ENCODE measurements at regions not wholly inside any gene's neighbourhood (a gene's known extent, or its start where the extent isn't known, plus 50 kb on each side); places are given as distances from the start of the nearest gene placed in this dataset.

DNA sequence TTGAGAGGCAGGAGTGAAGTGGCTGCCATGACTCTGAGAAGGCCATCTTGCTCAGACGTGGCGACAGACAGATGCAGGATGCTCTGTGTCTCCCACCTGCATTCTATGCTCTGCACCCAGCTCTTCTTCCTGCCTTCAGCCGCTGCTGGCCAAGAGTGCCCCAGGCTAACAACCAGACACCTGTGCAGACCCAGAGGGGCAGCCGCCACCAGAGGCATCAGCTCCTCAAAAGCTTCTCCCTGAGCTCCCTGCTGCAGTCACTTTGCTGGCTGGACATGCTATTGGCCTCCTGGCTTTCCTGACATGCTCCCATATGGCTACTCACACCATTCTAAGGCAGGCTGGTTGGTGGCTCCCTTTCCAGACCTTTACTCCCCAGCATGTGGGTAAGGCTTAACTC is 70.6 kb upstream of the GRB10 start:
- TF ChIP-seq, protein P1, sequence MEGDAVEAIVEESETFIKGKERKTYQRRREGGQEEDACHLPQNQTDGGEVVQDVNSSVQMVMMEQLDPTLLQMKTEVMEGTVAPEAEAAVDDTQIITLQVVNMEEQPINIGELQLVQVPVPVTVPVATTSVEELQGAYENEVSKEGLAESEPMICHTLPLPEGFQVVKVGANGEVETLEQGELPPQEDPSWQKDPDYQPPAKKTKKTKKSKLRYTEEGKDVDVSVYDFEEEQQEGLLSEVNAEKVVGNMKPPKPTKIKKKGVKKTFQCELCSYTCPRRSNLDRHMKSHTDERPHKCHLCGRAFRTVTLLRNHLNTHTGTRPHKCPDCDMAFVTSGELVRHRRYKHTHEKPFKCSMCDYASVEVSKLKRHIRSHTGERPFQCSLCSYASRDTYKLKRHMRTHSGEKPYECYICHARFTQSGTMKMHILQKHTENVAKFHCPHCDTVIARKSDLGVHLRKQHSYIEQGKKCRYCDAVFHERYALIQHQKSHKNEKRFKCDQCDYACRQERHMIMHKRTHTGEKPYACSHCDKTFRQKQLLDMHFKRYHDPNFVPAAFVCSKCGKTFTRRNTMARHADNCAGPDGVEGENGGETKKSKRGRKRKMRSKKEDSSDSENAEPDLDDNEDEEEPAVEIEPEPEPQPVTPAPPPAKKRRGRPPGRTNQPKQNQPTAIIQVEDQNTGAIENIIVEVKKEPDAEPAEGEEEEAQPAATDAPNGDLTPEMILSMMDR (IDR thresholded peaks at IDR 0.05; ENCODE audit: insufficient read depth, low read length): no peak
- no peak for TF ChIP-seq GABPA (IDR thresholded peaks at IDR 0.05; ENCODE audit: low read depth)
